Fibroblast of upper back skin (primary cell): ENCODE measurements at regions not wholly inside any gene's neighbourhood (a gene's known extent, or its start where the extent isn't known, plus 50 kb on each side); places are given as distances from the start of the nearest gene placed in this dataset.
A peak's percentile ranks its signal among the peaks of the same experiment; 100 is the strongest.

Source experiments
- DNase-seq: peaks from one replicate; pipeline ENCODE4 v3.0.0-alpha.2; 2013

DNA sequence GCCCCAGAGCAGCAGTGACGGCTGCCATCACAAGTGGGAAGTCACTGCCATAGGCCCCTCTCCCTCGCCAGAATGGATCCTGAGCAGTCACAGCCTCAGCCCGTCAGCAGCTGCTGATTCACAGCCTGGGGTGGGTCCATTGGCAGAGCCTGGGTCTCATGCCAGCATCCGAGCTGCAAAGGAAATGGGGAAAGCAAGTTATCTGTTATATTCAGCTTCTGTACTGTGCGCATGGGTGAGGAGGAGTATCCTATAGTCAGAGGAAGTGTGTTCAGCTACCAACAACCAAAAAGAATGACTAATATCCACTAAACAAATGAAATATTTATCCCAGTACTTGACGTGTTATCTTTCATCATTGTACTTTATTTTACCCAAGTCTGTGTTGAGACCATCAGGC lies 119.7 kb downstream of the RCN1 start:
- DNase-seq, result peak; percentile 73

DNA sequence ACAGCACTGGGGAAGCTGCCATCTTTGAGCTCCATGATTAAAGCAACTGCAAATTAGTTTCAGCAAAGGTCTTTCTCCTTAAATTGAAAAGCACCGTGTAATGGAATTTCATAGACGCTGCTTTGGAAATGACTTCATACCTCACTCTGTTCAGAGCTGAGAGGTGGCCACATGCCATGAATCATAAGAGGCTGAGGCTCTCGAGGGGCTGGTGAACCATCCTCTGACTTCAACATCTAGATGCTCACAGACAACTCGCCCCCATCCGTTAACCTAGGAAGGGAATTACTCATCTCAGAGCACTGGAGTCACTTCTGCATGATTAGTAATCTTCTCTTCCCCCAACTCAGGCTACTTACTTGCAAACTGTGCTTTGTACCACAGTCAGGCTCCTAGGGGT lies 122.3 kb downstream of the RCN1 start:
- DNase-seq, result peak; percentile 97

DNA sequence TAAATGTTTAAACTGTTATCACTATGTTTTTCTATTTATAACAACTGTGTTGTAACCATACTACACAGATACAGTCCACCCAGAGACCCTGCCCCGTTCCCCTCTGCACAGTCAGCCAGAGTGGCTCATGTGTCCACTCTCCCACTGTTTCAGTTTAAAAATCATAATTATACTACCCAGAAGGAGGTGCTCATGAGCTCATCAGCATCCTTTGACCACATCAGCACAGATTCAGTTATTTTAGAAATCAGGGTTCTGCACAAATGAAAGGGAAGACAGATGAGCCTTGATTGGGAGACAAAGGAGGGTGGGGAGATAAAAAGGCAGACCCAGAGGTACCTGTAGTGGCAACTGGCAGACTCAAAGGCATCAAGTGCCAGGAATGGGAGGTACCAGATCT lies 124.3 kb downstream of the RCN1 start:
- no peak for DNase-seq

DNA sequence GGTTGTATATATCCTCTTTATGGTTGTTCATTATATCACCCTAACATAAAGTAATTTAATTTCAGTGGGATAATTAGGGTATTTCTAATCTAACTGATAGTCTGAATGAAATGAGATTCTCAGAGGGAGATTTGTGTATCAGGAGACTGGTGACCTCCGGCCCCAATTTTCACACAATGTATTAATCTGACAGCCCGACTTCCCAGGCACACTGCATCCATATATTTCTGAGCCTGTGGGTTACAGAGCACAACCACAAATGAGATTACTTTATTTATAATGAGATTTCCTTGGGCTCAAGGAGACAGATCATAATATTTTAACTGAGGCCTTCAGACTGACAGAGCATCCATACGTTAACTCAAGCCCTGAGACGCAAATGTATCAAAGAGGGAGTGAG lies 125.9 kb downstream of the RCN1 start:
- no peak for DNase-seq

DNA sequence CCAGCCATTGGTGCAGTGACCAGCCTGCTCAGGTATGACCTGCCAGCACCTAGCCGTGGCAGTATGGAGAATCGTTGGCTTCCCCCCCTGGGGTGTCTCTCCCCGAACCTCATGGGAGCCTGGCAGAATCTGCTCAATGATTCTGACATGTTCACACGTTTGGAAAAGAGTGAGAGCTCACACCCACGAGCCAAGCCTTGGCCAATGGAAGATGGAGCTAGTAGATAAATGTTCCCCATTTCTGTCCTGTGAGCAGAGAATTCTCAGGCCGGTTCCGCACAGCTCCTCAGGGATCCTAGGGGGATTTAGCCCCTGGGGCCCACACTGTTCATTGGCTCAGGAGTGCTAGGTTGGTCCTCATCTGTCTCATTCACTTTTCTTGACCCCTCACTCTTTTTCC lies 128.4 kb downstream of the RCN1 start:
- no peak for DNase-seq

DNA sequence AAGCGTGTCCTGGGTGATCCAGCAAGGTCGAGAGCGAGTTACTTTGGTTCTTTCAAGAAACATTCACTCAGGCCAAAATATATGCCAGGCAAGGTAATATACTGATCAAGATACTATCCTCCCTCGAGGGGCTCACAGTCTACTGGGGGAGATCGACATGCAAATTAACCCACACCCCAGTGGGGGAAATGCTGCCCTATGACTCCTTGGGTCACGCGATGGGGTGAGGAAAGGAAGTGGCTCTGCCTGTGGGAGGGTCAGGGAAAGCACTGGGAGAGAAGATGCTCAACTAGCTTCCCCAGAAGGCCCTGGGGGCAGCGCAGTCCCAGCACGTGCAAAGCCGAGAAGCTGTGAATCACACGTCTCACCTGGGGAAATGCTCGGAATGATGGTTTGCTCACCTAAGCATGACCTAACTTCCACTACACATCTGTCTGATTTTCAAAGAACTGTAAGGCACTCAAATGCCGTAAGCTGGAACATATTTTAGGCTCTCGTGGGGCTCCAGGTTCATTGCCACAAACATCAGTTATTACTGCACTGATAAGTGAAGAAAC lies 130.7 kb downstream of the RCN1 start:
- no peak for DNase-seq

DNA sequence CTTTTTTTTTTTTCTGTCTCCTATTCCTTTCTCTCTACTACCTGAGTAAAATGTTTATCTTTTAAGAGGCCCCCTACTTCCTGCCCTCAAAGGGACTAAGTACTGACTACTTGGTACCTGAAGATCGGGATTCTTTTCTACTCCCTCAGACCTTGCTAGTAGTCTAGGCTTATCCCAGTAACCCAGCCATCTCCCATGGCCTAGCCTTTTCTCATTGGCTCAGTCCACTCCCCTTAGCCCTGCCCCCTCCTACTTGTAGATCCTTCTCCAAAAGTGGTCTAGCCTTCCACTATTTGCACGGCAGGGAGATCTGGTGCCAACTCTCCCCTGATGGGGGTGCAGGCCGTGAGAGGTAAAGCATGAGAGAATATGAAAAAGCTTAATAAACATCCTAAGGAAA lies 133.7 kb downstream of the RCN1 start:
- no peak for DNase-seq

DNA sequence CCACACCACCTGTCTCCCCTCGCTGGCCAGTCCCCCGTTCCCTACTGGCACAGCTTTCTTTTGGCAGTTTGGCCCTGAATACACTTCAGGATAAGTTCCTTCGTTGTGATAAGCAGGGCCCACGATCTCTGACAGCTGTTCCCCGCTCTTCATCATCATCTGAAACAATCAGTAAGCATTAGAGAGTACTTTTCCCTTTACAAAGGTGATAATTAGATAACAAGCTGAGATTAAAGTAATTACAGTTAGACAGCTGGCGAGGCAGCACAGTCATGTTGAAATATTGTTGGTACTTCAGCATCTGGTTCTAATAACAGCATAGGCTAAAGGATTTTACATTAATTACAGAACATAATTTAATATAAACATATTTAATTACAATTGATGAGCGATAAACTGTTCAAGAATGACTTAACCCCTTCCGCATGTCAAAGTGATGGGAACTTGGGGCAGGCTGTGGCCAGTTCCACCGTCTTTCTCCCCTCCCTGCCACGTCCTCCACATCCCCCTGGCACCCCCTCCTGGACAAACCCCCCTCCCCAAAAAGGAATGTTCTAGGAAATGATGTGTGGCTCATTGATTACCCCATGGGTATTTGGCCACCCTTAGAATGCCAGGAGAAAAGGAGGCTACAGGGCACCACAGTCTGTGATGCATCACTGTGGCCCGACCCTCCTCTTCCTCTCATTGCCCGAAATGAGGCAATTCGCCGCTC lies 134.9 kb downstream of the RCN1 start:
- DNase-seq, result no peak

DNA sequence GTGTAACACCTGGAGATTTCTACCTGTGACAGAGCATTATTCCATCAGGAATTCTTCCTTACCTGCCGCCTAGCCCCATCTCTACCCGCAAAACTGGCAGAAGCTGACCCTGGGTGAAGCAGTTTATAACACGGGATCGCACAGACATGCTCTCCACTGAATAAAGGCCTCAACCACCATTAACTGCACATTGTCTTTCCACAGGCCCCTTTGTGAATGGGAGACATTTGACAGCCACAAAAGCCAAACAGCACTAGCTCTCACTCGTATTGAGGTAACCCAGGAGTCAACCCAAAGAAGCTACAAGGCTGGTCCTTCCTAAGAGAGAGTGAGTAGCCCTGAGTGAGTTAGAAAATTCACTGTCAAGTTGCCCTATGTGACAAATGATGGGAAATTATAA lies 135.6 kb downstream of the RCN1 start:
- DNase-seq, result no peak

DNA sequence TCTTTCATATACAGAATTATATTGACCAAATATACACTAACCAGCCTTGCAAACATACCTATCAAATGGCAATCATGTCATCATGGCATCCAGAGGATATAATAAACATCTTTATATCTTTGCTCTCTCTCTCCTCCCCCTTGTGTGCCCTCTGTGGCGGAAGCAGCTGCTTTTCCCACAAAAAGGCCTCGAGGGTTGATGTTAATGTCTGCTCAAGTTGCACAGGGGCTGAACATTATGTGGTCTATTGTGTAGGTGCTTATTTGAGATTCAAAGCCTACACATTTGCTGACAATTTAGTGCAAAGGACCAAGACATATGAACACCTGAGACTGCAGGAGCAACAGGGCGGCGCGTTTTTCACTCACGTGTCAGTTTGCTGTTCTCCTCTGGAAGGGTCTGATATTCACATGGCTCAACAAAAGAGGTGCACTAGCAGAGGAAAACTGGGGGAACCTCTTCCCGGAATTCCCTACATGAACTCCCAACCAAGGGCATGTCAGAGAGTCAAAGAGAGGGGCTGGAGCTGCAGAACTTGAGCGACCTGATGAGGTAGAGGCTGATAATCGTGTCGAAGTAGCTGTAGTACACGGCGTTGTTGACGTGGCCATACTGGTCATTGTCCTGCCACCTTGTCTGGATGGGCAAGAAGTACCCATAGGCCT lies 138.8 kb downstream of the RCN1 start:
- DNase-seq, result no peak

DNA sequence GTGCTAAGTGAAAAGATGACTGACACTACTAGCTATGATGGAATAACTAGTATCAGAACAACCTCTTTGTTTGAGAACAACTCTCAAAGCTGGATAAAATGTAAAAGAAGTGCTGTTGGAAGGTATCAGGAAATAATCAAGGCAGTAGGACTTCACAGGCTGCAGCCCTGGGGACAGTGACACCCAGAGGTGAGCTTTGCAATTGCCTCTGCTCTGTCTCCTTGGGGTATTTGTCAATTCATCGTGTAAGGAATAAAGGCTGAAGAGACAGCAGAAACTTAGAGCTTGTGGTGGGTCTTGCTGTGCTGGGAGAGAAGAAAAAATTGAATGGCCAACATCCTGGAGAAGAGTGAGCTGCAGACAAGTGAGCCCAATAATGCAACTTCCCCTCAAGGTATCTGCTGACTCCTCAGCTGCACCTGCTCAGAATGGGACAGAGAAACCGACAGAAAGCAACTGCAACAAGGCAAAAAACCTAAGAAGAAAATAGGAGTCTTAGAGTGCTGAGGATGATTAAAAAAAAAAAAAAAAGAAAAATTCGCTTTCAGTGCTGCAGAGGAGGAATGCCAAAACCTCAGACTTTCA lies 141.1 kb downstream of the RCN1 start:
- DNase-seq, result peak; percentile 21

DNA sequence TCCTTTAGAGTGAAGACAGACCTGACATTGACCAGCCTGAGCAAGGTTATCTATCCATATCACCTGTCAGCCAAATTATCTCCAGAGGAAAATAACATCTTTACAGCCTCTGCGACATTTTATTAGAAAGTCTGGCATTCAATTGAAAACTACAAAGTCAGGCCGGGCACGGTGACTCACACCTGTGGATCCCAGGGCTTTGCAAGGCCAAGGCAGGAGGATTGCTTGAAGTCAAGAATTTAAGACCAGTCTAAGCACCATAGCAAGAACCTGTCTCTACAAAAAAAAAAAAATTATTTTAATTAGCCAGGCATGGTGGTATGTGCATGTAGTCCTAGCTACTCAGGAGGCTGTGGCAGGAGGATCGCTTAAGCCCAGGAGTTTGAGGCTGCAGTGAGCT lies 141.6 kb downstream of the RCN1 start:
- DNase-seq, result no peak

DNA sequence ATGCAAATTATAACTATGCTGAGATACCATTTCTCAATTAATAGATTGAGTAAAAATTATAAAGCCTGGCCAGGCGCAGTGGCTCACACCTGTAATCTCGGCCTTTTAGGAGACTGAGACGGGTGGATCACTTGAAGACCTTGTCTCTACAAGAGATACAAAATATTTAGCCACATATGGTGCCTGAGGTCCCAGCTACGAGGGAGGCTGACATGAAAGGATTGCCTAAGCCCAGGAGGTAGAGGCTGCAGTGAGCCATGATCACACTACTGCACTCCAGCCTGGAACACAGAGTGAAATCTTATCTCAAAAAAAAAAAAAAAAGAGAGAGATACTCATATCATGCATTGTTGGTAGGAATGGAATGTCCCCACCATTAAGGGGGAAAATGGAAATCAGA lies 142.4 kb downstream of the RCN1 start:
- no peak for DNase-seq

DNA sequence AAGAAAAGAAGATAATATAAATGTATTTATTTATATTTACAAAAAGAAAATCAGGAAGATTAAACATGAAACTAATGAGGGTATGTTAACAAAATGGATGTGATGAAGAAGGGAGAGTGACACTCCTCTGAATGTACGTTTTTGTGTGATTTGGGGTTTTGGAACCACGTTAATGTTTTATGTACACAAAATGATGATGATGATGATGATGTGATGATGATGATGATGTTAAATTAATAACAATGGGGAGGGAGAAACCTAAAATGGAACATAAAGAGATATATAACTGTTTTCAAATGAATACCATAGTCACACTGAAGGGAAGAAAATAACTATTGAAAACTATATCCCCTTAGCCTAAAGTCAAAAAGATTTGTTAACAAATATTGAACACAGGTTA lies 143.1 kb downstream of the RCN1 start:
- DNase-seq, result no peak

DNA sequence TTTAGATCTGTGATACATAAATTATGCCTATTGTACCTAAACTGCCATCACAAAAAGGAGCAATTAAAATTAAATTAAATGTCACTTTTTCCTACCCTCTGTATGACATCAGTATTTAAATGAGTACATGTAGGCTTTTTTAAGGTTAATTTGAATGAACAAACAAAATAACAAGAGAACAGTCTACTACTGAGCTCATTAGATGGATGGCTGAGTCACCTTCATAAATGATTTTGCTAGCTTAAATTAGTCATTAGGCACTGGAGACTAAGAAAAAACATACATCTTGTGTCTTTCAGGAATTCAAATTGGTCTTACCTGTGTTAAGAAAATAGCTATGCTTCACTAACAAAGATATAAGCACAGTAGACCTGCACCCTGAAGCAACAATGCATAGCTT lies 153.6 kb downstream of the RCN1 start:
- DNase-seq, result no peak

DNA sequence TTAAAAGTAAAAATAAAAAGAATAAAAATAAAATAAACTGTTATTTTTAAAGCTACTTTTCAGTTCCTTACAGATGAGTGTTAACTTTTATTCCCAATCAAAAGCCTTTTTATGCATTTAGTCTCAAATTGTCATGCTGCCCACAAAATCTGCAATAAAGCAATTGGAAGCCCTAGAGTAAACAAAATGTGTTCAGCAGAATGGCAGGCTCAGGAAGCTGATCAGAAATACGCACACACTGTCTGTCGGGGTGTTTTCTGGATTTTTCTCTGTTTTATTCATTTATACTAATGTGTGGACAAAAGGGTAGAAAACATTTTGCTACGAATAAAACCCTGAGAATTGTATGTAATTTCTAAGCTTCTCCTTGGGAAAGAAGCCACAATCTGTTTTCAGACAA lies 162.8 kb downstream of the RCN1 start:
- no peak for DNase-seq

DNA sequence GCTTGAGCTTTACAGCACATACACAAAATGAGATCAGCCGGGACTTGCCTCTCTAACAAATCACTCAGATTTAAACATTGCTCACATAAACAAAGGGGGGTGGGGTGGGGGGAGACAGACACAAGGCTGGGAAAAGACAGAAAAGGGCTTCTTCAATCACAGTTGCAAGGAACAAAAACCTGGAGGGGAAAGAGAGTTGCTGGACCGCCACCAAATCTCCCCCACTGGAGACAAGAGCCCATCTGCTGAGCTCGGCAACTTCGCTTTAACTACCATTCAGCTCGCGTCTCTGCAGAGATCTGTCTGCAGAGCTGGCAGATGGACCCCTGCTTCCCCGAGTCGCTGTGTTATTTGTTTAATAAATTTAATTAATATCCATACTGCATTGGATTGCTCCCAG lies 165.0 kb downstream of the RCN1 start:
- no peak for DNase-seq

DNA sequence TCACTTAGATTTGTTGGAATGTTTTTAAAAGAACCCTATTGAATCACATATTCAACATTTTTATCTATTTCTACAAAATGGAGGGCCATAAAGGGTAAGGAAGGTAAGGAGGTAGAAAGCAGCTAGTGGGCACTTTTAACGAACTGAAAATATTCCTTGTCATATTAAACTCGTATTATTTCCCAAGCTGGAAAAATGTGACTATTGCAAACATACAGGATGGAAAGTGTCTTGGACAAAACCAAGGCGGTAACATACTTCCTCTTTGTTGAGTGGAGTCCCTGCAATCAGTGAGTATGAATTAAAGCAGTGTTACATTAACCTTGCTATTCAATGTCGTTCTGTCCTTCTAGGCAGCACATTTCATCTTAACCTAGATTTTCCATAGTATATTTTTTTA lies 165.6 kb downstream of the RCN1 start:
- DNase-seq, result no peak

DNA sequence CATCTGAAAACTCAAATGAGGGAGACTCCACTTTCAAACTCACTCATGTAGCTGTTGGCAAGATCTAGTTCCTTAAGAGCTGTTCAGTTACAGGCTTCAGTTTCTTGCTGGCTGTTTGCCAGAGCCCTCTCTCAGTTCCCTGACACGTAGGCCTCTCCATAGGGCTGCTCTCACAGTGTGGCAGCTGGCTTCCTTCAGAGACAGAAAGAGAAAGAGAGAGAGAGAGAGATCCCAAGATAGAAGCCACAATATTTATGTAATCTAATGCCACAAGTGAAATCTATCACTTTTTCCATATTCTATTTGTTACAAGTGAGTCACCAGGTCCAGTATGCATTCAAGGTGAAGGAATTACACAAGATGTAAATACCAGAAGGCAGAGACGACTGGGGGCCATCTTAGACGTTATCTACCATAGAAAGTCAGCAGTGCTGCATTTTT lies 168.8 kb downstream of the RCN1 start:
- DNase-seq, result peak; percentile 84

DNA sequence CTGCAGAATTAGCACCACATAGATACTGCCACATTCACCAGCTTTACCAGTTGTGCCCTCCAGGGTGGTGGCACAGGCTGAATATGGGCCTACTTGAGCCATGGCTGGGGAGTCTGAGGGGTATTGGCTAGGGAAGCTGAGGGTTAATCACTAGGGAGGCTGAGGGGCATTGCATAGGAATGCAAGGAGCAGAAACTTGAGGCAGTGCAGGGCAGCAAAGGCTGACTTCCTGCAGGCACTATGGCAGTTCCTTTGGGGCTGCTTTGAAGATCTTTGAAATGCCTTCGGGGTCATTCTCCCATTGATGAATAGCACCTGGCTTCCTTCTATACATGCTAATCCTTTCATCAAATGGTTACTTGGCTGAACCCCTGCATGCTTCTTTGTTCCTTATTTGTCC lies 171.5 kb downstream of the RCN1 start:
- no peak for DNase-seq

DNA sequence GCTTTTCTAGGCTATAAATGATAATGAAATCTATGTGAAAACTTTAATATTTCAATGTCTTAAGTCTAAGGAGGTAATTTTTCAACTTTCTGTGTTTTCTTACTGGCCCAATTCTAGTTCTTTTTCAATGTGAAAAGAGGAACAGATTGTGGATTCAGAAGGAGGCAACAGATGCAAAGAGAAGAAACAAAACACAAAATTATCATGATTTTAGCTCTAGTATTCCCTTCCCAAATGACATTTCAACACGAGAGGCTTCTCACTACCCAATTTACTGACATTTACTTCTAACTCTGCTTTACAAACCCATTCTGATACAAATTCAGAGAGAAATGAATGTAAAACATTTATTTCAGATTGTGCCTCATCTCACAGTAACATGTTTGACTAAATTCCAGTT lies 169.4 kb downstream of the WT1 start:
- DNase-seq, result no peak

DNA sequence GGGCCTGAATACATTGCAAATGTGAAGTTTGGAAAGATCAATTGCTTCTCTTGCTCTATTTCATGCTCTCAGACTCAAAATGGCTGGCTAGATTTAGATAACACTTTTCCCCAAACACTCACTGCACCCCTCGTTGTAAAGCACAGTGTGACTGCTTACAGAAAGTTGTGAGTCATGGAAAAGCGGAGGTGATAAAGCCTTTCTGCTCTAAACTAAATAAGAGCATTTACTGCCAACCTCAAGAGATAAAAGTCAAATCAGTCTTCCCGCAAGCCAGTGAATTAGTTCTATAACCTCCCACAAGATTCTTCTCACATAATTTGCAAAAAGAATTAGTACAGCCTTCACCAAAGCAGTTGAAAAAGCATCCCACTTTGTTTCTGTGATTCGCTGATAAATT lies 168.7 kb downstream of the WT1 start:
- no peak for DNase-seq

DNA sequence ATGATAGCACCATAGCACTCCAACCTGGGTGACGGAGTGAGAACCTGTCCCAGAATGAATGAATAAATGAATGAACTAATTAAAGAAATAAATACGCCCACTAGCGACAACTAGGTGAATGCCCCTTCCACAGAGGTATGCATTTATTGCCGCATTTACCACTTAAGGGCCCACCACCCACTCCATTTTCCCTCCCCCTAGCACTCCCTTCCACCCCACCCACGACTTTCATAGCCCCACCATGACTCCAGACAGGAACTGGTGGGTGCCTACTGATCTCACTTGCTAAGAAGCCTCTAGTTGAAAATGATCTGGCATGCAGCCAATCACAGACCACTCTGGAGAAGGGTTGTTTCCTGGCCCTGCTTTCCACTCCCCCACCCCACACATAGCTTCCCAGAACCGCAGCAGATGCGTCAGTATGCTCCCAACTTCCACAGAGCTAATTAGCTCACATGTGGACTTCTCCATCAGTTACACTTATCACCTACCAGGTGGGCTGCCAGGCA lies 167.6 kb downstream of the WT1 start:
- no peak for DNase-seq

DNA sequence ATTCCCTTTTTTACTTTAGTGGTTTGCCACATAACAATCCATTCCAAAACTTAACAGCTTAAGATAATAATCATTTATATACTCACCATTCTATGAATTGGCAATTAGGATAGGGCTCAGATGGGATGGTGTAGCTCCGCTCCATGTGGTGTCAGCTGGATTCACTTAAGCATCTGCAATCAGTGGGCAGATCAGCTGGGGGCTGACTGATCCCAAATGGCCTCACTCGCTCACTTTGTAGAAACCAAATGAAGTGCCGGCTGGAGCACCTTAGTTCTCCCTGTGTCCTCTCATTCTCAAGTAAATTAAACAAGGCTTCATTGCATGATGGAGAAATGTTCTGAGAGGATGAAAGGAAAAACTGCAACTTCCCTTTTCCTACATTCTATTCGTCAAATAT lies 161.4 kb downstream of the WT1 start:
- DNase-seq, result no peak
